Panc1 (cell line): ENCODE measurements at regions not wholly inside any gene's neighbourhood (a gene's known extent, or its start where the extent isn't known, plus 50 kb on each side); places are given as distances from the start of the nearest gene placed in this dataset.

ENCODE experiments used
- CTCF ChIP-seq: fragments of 450-650 bp; IDR thresholded peaks from 2 replicates; pipeline ENCODE4 v1.5.1; 2017; ENCODE audit warnings: mild to moderate bottlenecking
- TCF7L2 ChIP-seq: IDR thresholded peaks from 2 replicates; pipeline ENCODE4 v1.6.1; 2011; ENCODE audit warnings: mild to moderate bottlenecking, low read depth, low read length, inconsistent platforms

DNA sequence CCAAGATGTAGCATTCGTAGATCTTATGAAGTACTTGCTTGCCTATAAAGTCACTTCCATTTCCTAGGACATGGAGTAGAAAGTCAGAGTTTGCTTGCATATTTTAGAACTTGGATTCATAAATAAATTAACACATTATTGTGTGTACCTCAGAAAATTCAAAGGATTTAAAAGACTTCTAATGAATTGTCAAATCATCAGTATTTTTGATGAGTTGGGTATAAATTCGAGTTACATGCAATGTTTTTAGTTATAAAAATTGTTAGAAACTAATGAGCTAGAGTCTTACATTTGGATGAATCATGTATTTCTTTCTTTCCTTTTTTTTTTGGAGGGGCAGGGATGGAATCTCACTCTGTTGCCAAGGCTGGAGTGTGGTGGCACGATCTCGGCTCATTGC lies 156.9 kb upstream of the KCNJ16 start:
- no peak for TF ChIP-seq CTCF
- TF ChIP-seq TCF7L2 = no peak
